ENCODE measurements at regions not wholly inside any gene's neighbourhood (a gene's known extent, or its start where the extent isn't known, plus 50 kb on each side); places are given as distances from the start of the nearest gene placed in this dataset.

- intact Hi-C loops (cut with micrococcal nuclease) = no loop called here
- Mint-ChIP-seq H3K4me1 (ENCODE audit: low read depth) (peaks cover 13% of the 10 kb centered on the region), H3K4me3 (no peak overlapping the region), H3K27me3 (ENCODE audit: low read depth) (no peaks in the 10 kb centered on the region), H3K9me3 (no peaks in the 10 kb centered on the region), H3K36me3 (ENCODE audit: low read depth) (no peaks in the 10 kb centered on the region), H3K27ac (no peak overlapping the region)
- peak; percentile 39 for DNase-seq
- CTCF ChIA-PET = interaction anchor here (0.7 to 0.8 kb wide), 2 partner anchors 8 to 188 kb away, joined by 4 to 6 read pairs; no protein-coding TSS in a partner anchor
Observed at GRCh38 chr10:78742730-78743615, 325.8 kb upstream of the ZMIZ1 start.

GRCh38 chr10:78744056-78744455 is 324.7 kb upstream of the ZMIZ1 start:
- Mint-ChIP-seq H3K4me1 (ENCODE audit: low read depth) (peaks cover 13% of the 10 kb centered on the region), H3K9me3 (no peaks in the 10 kb centered on the region), H3K36me3 (ENCODE audit: low read depth) (no peaks in the 10 kb centered on the region), H3K27ac (no peak overlapping the region), H3K4me3 (no peak overlapping the region), H3K27me3 (ENCODE audit: low read depth) (no peaks in the 10 kb centered on the region)
- CTCF ChIA-PET = interaction anchor here (1.0 kb wide), 1 partner anchor 452 kb away, joined by 3 read pairs; no protein-coding TSS in a partner anchor
- DNase-seq = no peak
- intact Hi-C loops (cut with micrococcal nuclease) = no loop called here

- Mint-ChIP-seq H3K27me3 (ENCODE audit: low read depth) (no peaks in the 10 kb centered on the region), H3K4me3 (no peak overlapping the region), H3K9me3 (peaks cover 2% of the 10 kb centered on the region), H3K4me1 (ENCODE audit: low read depth) (peaks cover 13% of the 10 kb centered on the region), H3K36me3 (ENCODE audit: low read depth) (no peaks in the 10 kb centered on the region), H3K27ac (no peak overlapping the region)
- CTCF ChIA-PET = interaction anchor here (1.0 kb wide), 1 partner anchor 451 kb away, joined by 3 read pairs; no protein-coding TSS in a partner anchor
- intact Hi-C loops (cut with micrococcal nuclease) = no loop called here
- DNase-seq = no peak
Observed at GRCh38 chr10:78744491-78745090, 324.2 kb upstream of the ZMIZ1 start.

GRCh38 chr10:78745441-78745840 is 323.3 kb upstream of the ZMIZ1 start:
- no peak for DNase-seq
- H3K4me1 Mint-ChIP-seq (ENCODE audit: low read depth) = peaks cover 13% of the 10 kb centered on the region
- CTCF ChIA-PET = no interaction called here
- H3K4me3 Mint-ChIP-seq = no peak overlapping the region
- H3K36me3 Mint-ChIP-seq (ENCODE audit: low read depth) = no peaks in the 10 kb centered on the region
- no peak overlapping the region for H3K27ac Mint-ChIP-seq
- intact Hi-C loops (cut with micrococcal nuclease) = no loop called here
- H3K9me3 Mint-ChIP-seq = peaks cover 2% of the 10 kb centered on the region
- H3K27me3 Mint-ChIP-seq (ENCODE audit: low read depth) = no peaks in the 10 kb centered on the region

GRCh38 chr10:78746155-78746763 is 322.5 kb upstream of the ZMIZ1 start:
- peaks cover 13% of the 10 kb centered on the region for H3K4me1 Mint-ChIP-seq (ENCODE audit: low read depth)
- intact Hi-C loops (cut with micrococcal nuclease) = no loop called here
- no peak overlapping the region for H3K4me3 Mint-ChIP-seq
- H3K9me3 Mint-ChIP-seq = peaks cover 2% of the 10 kb centered on the region
- H3K36me3 Mint-ChIP-seq (ENCODE audit: low read depth) = no peaks in the 10 kb centered on the region
- H3K27me3 Mint-ChIP-seq (ENCODE audit: low read depth) = no peaks in the 10 kb centered on the region
- CTCF ChIA-PET = no interaction called here
- H3K27ac Mint-ChIP-seq = no peak overlapping the region
- no peak for DNase-seq

- no peak for DNase-seq
- CTCF ChIA-PET = no interaction called here
- H3K9me3 Mint-ChIP-seq = peaks cover 2% of the 10 kb centered on the region
- no peaks in the 10 kb centered on the region for H3K36me3 Mint-ChIP-seq (ENCODE audit: low read depth)
- no peak overlapping the region for H3K4me3 Mint-ChIP-seq
- peaks cover 9% of the 10 kb centered on the region for H3K4me1 Mint-ChIP-seq (ENCODE audit: low read depth)
- no peak overlapping the region for H3K27ac Mint-ChIP-seq
- intact Hi-C loops (cut with micrococcal nuclease) = no loop called here
- no peaks in the 10 kb centered on the region for H3K27me3 Mint-ChIP-seq (ENCODE audit: low read depth)
Observed at GRCh38 chr10:78747401-78748234, 321.1 kb upstream of the ZMIZ1 start.

- CTCF ChIA-PET = no interaction called here
Observed at GRCh38 chr10:78748235-78748533, 320.6 kb upstream of the ZMIZ1 start.

GRCh38 chr10:78749200-78749599 is 319.6 kb upstream of the ZMIZ1 start:
- no peaks in the 10 kb centered on the region for H3K4me1 Mint-ChIP-seq (ENCODE audit: low read depth)
- no peak for DNase-seq
- no peaks in the 10 kb centered on the region for H3K36me3 Mint-ChIP-seq (ENCODE audit: low read depth)
- CTCF ChIA-PET = no interaction called here
- H3K9me3 Mint-ChIP-seq = peaks cover 2% of the 10 kb centered on the region
- H3K4me3 Mint-ChIP-seq = no peak overlapping the region
- intact Hi-C loops (cut with micrococcal nuclease) = no loop called here
- peaks cover 5% of the 10 kb centered on the region for H3K27me3 Mint-ChIP-seq (ENCODE audit: low read depth)
- H3K27ac Mint-ChIP-seq = no peak overlapping the region

More at GRCh38 chr10:78748235-78748533, 320.6 kb upstream of the ZMIZ1 start:
- Mint-ChIP-seq H3K4me1 (ENCODE audit: low read depth) (peaks cover 3% of the 10 kb centered on the region), H3K4me3 (no peak overlapping the region), H3K27ac (no peak overlapping the region), H3K36me3 (ENCODE audit: low read depth) (no peaks in the 10 kb centered on the region), H3K9me3 (peaks cover 2% of the 10 kb centered on the region), H3K27me3 (ENCODE audit: low read depth) (no peaks in the 10 kb centered on the region)
- intact Hi-C loops (cut with micrococcal nuclease) = no loop called here
- no peak for DNase-seq

GRCh38 chr10:78749898-78750297 is 318.9 kb upstream of the ZMIZ1 start:
- no peaks in the 10 kb centered on the region for H3K4me1 Mint-ChIP-seq (ENCODE audit: low read depth)
- H3K27me3 Mint-ChIP-seq (ENCODE audit: low read depth) = peaks cover 6% of the 10 kb centered on the region
- CTCF ChIA-PET = no interaction called here
- H3K27ac Mint-ChIP-seq = no peak overlapping the region
- peaks cover 2% of the 10 kb centered on the region for H3K9me3 Mint-ChIP-seq
- no peaks in the 10 kb centered on the region for H3K36me3 Mint-ChIP-seq (ENCODE audit: low read depth)
- no peak overlapping the region for H3K4me3 Mint-ChIP-seq
- intact Hi-C loops (cut with micrococcal nuclease) = no loop called here
- DNase-seq = no peak

GRCh38 chr10:78750418-78750817 is 318.3 kb upstream of the ZMIZ1 start:
- CTCF ChIA-PET = no interaction called here

GRCh38 chr10:78751716-78752115 is 317.1 kb upstream of the ZMIZ1 start:
- intact Hi-C loops (cut with micrococcal nuclease) = no loop called here
- CTCF ChIA-PET = interaction anchor here (0.8 to 0.9 kb wide), 2 partner anchors 99 to 444 kb away, joined by 3 to 4 read pairs; no protein-coding TSS in a partner anchor

More at GRCh38 chr10:78750418-78750817, 318.3 kb upstream of the ZMIZ1 start:
- peaks cover 6% of the 10 kb centered on the region for H3K27me3 Mint-ChIP-seq (ENCODE audit: low read depth)
- no peaks in the 10 kb centered on the region for H3K4me1 Mint-ChIP-seq (ENCODE audit: low read depth)
- no peak overlapping the region for H3K4me3 Mint-ChIP-seq
- DNase-seq = no peak
- H3K36me3 Mint-ChIP-seq (ENCODE audit: low read depth) = no peaks in the 10 kb centered on the region
- peaks cover 2% of the 10 kb centered on the region for H3K9me3 Mint-ChIP-seq
- no peak overlapping the region for H3K27ac Mint-ChIP-seq
- intact Hi-C loops (cut with micrococcal nuclease) = no loop called here

GRCh38 chr10:78752221-78752620 is 316.5 kb upstream of the ZMIZ1 start:
- Mint-ChIP-seq H3K27ac (no peak overlapping the region), H3K27me3 (ENCODE audit: low read depth) (peaks cover 6% of the 10 kb centered on the region), H3K36me3 (ENCODE audit: low read depth) (no peaks in the 10 kb centered on the region), H3K4me3 (no peak overlapping the region), H3K9me3 (peaks cover 2% of the 10 kb centered on the region), H3K4me1 (ENCODE audit: low read depth) (peaks cover 10% of the 10 kb centered on the region)
- CTCF ChIA-PET = interaction anchor here (0.8 to 0.9 kb wide), 2 partner anchors 98 to 443 kb away, joined by 3 to 4 read pairs; no protein-coding TSS in a partner anchor
- intact Hi-C loops (cut with micrococcal nuclease) = no loop called here
- DNase-seq = no peak

More at GRCh38 chr10:78751716-78752115, 317.1 kb upstream of the ZMIZ1 start:
- H3K36me3 Mint-ChIP-seq (ENCODE audit: low read depth) = no peaks in the 10 kb centered on the region
- no peak for DNase-seq
- H3K27me3 Mint-ChIP-seq (ENCODE audit: low read depth) = peaks cover 6% of the 10 kb centered on the region
- H3K27ac Mint-ChIP-seq = no peak overlapping the region
- H3K4me3 Mint-ChIP-seq = no peak overlapping the region
- H3K9me3 Mint-ChIP-seq = peaks cover 2% of the 10 kb centered on the region
- H3K4me1 Mint-ChIP-seq (ENCODE audit: low read depth) = peaks cover 5% of the 10 kb centered on the region

All from activated naive CD4-positive, alpha-beta T cell treated with anti-CD3 and anti-CD28 coated beads for 36 hours (primary cell).